CD4-positive, alpha-beta memory T cell (primary cell): ENCODE measurements at regions not wholly inside any gene's neighbourhood (a gene's known extent, or its start where the extent isn't known, plus 50 kb on each side); places are given as distances from the start of the nearest gene placed in this dataset.

Experiments used
- CTCF ChIA-PET: fragments of 350-600 bp; sonication (Branson Sonifier 250); formaldehyde crosslinking; loops from one replicate; lab custom pipeline; 2021; ENCODE audit warnings: inconsistent platforms; ENCODE audit not compliant: partially characterized antibody; lab: Charles Lee
- POLR2A ChIA-PET: fragments of 350-600 bp; sonication (Branson Sonifier 250); formaldehyde crosslinking; loops from one replicate; lab custom pipeline; 2021; ENCODE audit not compliant: partially characterized antibody; lab: Charles Lee
- DNase-seq, 5 donors: peaks; one replicate each; pipeline versions ENCODE4 v3.0.0 to v3.0.0-alpha.2; 2020 to 2022; ENCODE audit warnings: mixed read lengths in 1 of 5
- H3K27ac ChIP-seq: one replicate; pipeline ENCODE4 v1.7.0; 2013; ENCODE audit warnings: low read depth, low read length
- H3K27me3 ChIP-seq: 2 replicates; pipeline ENCODE4 v1.7.0; 2013; ENCODE audit warnings: mild to moderate bottlenecking, low read length, moderate library complexity; ENCODE audit not compliant: insufficient read depth
- H3K36me3 ChIP-seq: 2 replicates; pipeline ENCODE4 v1.7.0; 2013; ENCODE audit warnings: mild to moderate bottlenecking, low read length, moderate library complexity; ENCODE audit not compliant: insufficient read depth
- H3K4me1 ChIP-seq: 2 replicates; pipeline ENCODE4 v1.7.0; 2013; ENCODE audit warnings: mild to moderate bottlenecking, low read length, moderate library complexity; ENCODE audit not compliant: insufficient read depth
- H3K4me3 ChIP-seq, 2 donors: one replicate each; pipeline ENCODE4 v1.7.0; 2013; ENCODE audit warnings: low read length in 2 of 2, mild to moderate bottlenecking in 1 of 2
- H3K9me3 ChIP-seq, 2 donors: one replicate each; pipeline ENCODE4 v1.7.0; 2013; ENCODE audit warnings: low read length in 2 of 2, control low read depth in 1 of 2; ENCODE audit not compliant: control insufficient read depth in 1 of 2
- H3K27ac Mint-ChIP-seq, 7 donors: one replicate each; pipeline ENCODE4 v1.8.0; 2020 to 2021; ENCODE audit warnings: mixed read lengths in 7 of 7, mild to moderate bottlenecking in 6 of 7, inconsistent platforms in 3 of 7, moderate library complexity in 3 of 7
- H3K27me3 Mint-ChIP-seq, 2 donors: one replicate each; pipeline ENCODE4 v1.8.0; 2020 to 2021; ENCODE audit warnings: mixed read lengths in 2 of 2
- H3K36me3 Mint-ChIP-seq, 2 donors: one replicate each; pipeline ENCODE4 v1.8.0; 2020 to 2021; ENCODE audit warnings: mixed read lengths in 2 of 2, inconsistent platforms in 1 of 2, mild to moderate bottlenecking in 1 of 2
- H3K4me1 Mint-ChIP-seq, 4 donors: one replicate each; pipeline ENCODE4 v1.8.0; 2020 to 2021; ENCODE audit warnings: mixed read lengths in 4 of 4, mild to moderate bottlenecking in 1 of 4
- H3K4me3 Mint-ChIP-seq, 8 donors: one replicate each; pipeline ENCODE4 v1.8.0; 2020 to 2021; ENCODE audit warnings: mixed read lengths in 8 of 8, mild to moderate bottlenecking in 7 of 8, moderate library complexity in 6 of 8, inconsistent platforms in 3 of 8
- H3K9me3 Mint-ChIP-seq, 8 donors: one replicate each; pipeline ENCODE4 v1.8.0; 2020 to 2021; ENCODE audit warnings: mixed read lengths in 8 of 8, mild to moderate bottlenecking in 5 of 8, inconsistent platforms in 3 of 8, moderate library complexity in 1 of 8
- intact Hi-C: fragments of 100-400 bp; cut with micrococcal nuclease; formaldehyde crosslinking; loops from one replicate; pipeline ENCODE4 v1.15.1; 2023

- CTCF ChIA-PET = interaction anchor here (0.6 kb wide), 1 partner anchor 14 kb away, joined by 3 read pairs; no protein-coding TSS in a partner anchor
These were observed 232.0 kb upstream of the STT3B start for GRCh38 chr3:31300456-31301443.

GRCh38 chr3:31302343-31302742 is 230.4 kb upstream of the STT3B start:
- Mint-ChIP-seq H3K9me3 (peaks cover 4 to 17% (median 6%) of the 10 kb centered on the region in 8 donors), H3K4me1 (peaks cover 0 to 4% (median 1%) of the 10 kb centered on the region in 4 donors), H3K27me3 (no peaks in the 10 kb centered on the region), H3K4me3 (no peak overlapping the region), H3K36me3 (no peaks in the 10 kb centered on the region), H3K27ac (no peak overlapping the region)
- no peak overlapping the region for H3K27ac ChIP-seq
- H3K4me1 ChIP-seq = no peaks in the 10 kb centered on the region
- no peaks in the 10 kb centered on the region for H3K36me3 ChIP-seq
- no peaks in the 10 kb centered on the region for H3K9me3 ChIP-seq
- DNase-seq = no peak
- CTCF ChIA-PET = no interaction called here
- POLR2A ChIA-PET = no interaction called here
- H3K27me3 ChIP-seq = no peaks in the 10 kb centered on the region
- intact Hi-C loops = no loop called here
- H3K4me3 ChIP-seq = no peak overlapping the region

More at GRCh38 chr3:31300456-31301443, 232.0 kb upstream of the STT3B start:
- POLR2A ChIA-PET = no interaction called here
- peaks cover 0 to 17% (median 6%) of the 10 kb centered on the region in 8 donors for H3K9me3 Mint-ChIP-seq
- H3K4me1 Mint-ChIP-seq = peaks cover 0 to 3% (median 3%) of the 10 kb centered on the region in 4 donors
- no peak for DNase-seq
- no peaks in the 10 kb centered on the region for H3K4me1 ChIP-seq
- no peak overlapping the region for H3K27ac ChIP-seq
- no peaks in the 10 kb centered on the region for H3K27me3 Mint-ChIP-seq
- no peak overlapping the region for H3K4me3 ChIP-seq
- no peaks in the 10 kb centered on the region for H3K36me3 ChIP-seq
- H3K4me3 Mint-ChIP-seq = no peak overlapping the region
- H3K9me3 ChIP-seq = no peaks in the 10 kb centered on the region
- H3K27ac Mint-ChIP-seq = no peak overlapping the region
- no peaks in the 10 kb centered on the region for H3K27me3 ChIP-seq
- H3K36me3 Mint-ChIP-seq = no peaks in the 10 kb centered on the region
- intact Hi-C loops = no loop called here

DNA sequence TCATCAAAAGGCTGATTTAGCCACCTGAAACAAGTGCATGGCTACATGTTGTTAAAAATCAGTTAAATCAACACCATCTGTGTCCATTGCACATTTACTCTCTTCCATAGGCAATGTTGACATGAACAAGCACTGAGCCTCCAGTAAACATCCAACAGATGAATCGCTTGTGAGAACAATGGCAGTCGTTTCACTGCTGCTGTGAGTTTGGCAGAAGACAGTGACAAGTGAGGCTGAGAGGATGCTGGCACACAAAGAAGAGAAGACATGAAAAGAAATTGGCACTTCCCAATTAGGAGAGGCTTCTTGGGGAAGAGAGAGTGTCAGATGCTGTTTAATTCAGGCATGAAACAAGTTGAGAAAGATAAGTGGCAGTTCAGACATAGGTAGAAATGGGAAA is 227.4 kb upstream of the STT3B start:
- Mint-ChIP-seq H3K4me3 (no peak overlapping the region), H3K4me1 (peaks cover 8 to 13% (median 10%) of the 10 kb centered on the region in 4 donors)

GRCh38 chr3:31307131-31307785 is 225.5 kb upstream of the STT3B start:
- no peaks in the 10 kb centered on the region for H3K36me3 ChIP-seq
- Mint-ChIP-seq H3K27ac (peak overlapping the region in 1 of 7 donors; percentile 9), H3K4me1 (peaks cover 8 to 18% (median 12%) of the 10 kb centered on the region in 4 donors), H3K4me3 (no peak overlapping the region), H3K36me3 (no peaks in the 10 kb centered on the region), H3K27me3 (no peaks in the 10 kb centered on the region), H3K9me3 (peaks cover 0 to 4% (median 0%) of the 10 kb centered on the region in 8 donors)
- no peaks in the 10 kb centered on the region for H3K4me1 ChIP-seq
- ChIA-PET POLR2A (interaction anchor here (1.2 kb wide), 1 partner anchor 81 kb away, joined by 3 read pairs; no protein-coding TSS in a partner anchor), CTCF (no interaction called here)
- intact Hi-C loops = no loop called here
- no peak overlapping the region for H3K27ac ChIP-seq
- H3K9me3 ChIP-seq = no peaks in the 10 kb centered on the region
- H3K27me3 ChIP-seq = no peaks in the 10 kb centered on the region
- H3K4me3 ChIP-seq = no peak overlapping the region
- no peak for DNase-seq

More for the DNA sequence above, 227.4 kb upstream of the STT3B start:
- Histone ChIP-seq H3K4me3 (no peak overlapping the region), H3K27me3 (no peaks in the 10 kb centered on the region), H3K4me1 (no peaks in the 10 kb centered on the region), H3K27ac (no peak overlapping the region), H3K36me3 (no peaks in the 10 kb centered on the region), H3K9me3 (no peaks in the 10 kb centered on the region)
- Mint-ChIP-seq H3K36me3 (no peaks in the 10 kb centered on the region), H3K27ac (peak overlapping the region in 2 of 7 donors; percentile 1 to 49), H3K27me3 (no peaks in the 10 kb centered on the region), H3K9me3 (peaks cover 0 to 4% (median 0%) of the 10 kb centered on the region in 8 donors)
- intact Hi-C loops = no loop called here
- CTCF ChIA-PET = no interaction called here
- no peak for DNase-seq
- POLR2A ChIA-PET = no interaction called here

GRCh38 chr3:31311559-31311958 is 221.2 kb upstream of the STT3B start:
- Histone ChIP-seq H3K27me3 (no peaks in the 10 kb centered on the region), H3K27ac (no peak overlapping the region), H3K4me1 (no peaks in the 10 kb centered on the region), H3K4me3 (no peak overlapping the region), H3K36me3 (no peaks in the 10 kb centered on the region), H3K9me3 (no peaks in the 10 kb centered on the region)
- intact Hi-C loops = no loop called here
- no peaks in the 10 kb centered on the region for H3K27me3 Mint-ChIP-seq
- H3K4me3 Mint-ChIP-seq = no peak overlapping the region
- H3K27ac Mint-ChIP-seq = no peak overlapping the region
- H3K4me1 Mint-ChIP-seq = peaks cover 8 to 22% (median 13%) of the 10 kb centered on the region in 4 donors
- ChIA-PET POLR2A (no interaction called here), CTCF (no interaction called here)
- DNase-seq = no peak
- H3K9me3 Mint-ChIP-seq = peaks cover 2 to 22% (median 13%) of the 10 kb centered on the region in 8 donors
- peaks cover 0 to 8% of the 10 kb centered on the region in 2 donors for H3K36me3 Mint-ChIP-seq

DNA sequence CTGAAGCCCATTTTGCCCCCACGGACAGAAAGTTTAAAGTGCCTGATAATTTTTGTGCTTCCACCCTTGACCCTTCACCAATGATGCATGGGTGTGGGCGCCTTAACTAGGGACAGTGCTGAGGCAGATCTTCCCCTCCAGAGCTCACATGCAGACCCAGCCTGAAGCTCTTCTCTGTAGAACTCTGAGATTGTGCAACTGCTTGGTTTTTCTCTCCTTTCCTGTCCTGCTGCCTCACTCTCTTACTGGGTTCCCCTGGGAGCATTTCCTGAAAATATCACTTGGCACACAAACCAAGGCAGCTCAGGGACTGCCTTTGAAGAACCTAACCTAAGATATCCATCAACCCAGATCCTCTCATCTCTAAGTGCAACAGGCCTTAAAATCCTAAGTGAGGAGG is 220.3 kb upstream of the STT3B start:
- no peaks in the 10 kb centered on the region for H3K36me3 ChIP-seq
- no peaks in the 10 kb centered on the region for H3K27me3 Mint-ChIP-seq
- POLR2A ChIA-PET = no interaction called here
- no peak overlapping the region for H3K27ac ChIP-seq
- H3K4me3 Mint-ChIP-seq = peak overlapping the region in 2 of 8 donors; percentile 49 to 62
- intact Hi-C loops = no loop called here
- no peaks in the 10 kb centered on the region for H3K27me3 ChIP-seq
- no peaks in the 10 kb centered on the region for H3K9me3 ChIP-seq
- H3K4me1 Mint-ChIP-seq = peaks cover 8 to 22% (median 11%) of the 10 kb centered on the region in 4 donors
- no peak overlapping the region for H3K4me3 ChIP-seq
- H3K4me1 ChIP-seq = no peaks in the 10 kb centered on the region
- CTCF ChIA-PET = no interaction called here
- H3K27ac Mint-ChIP-seq = peak overlapping the region in 1 of 7 donors; percentile 4
- peaks cover 0 to 29% (median 16%) of the 10 kb centered on the region in 8 donors for H3K9me3 Mint-ChIP-seq
- DNase-seq = no peak
- peaks cover 0 to 8% of the 10 kb centered on the region in 2 donors for H3K36me3 Mint-ChIP-seq

DNA sequence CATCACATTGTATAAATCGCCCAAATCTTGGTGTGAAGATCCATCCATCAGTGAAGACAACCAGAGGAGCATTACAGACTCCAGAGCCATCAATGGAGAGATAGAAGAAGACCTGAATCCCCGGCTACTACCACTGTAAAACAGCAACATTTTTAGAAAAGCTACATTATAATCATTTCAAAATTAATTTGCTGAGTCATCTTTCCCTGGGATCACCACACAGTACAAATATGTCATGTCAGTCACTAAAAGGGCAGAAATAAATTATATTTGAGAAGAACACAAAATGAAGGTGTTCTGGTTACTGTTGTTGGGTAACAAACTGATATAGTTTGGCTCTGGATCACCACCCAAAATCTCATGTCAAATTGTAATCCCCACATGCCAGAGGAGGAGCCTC is 218.5 kb upstream of the STT3B start:
- H3K27ac ChIP-seq = no peak overlapping the region
- Mint-ChIP-seq H3K27me3 (no peaks in the 10 kb centered on the region), H3K27ac (no peak overlapping the region), H3K4me1 (peaks cover under 1 to 10% (median 5%) of the 10 kb centered on the region in 4 donors), H3K4me3 (no peak overlapping the region), H3K36me3 (peaks cover 0 to 8% of the 10 kb centered on the region in 2 donors), H3K9me3 (peaks cover 0 to 29% (median 15%) of the 10 kb centered on the region in 8 donors)
- no peak overlapping the region for H3K4me3 ChIP-seq
- H3K27me3 ChIP-seq = no peaks in the 10 kb centered on the region
- no peaks in the 10 kb centered on the region for H3K36me3 ChIP-seq
- no peak for DNase-seq
- no peaks in the 10 kb centered on the region for H3K9me3 ChIP-seq
- ChIA-PET POLR2A (no interaction called here), CTCF (no interaction called here)
- no peaks in the 10 kb centered on the region for H3K4me1 ChIP-seq
- intact Hi-C loops = no loop called here
